Body of pancreas (tissue), 4 donors: ENCODE measurements at regions not wholly inside any gene's neighbourhood (a gene's known extent, or its start where the extent isn't known, plus 50 kb on each side); places are given as distances from the start of the nearest gene placed in this dataset.

Source experiments
- POLR2A ChIP-seq, 3 donors: fragments of 450-650 bp; IDR thresholded peaks; one replicate each; pipeline ENCODE4 v1.6.1; 2016; ENCODE audit warnings: antibody characterized with exemption in 3 of 3, mild to moderate bottlenecking in 2 of 3
- TF ChIP-seq, protein P1 (sequence below), 7 experiments: fragments of 450-650 bp in 4 of 7; fragments of 200-600 bp in 3 of 7; sonication (generic) in 3 of 7; IDR thresholded peaks; one replicate each; pipeline ENCODE4 v1.5.1; 2016 to 2019; ENCODE audit warnings: antibody characterized with exemption in 7 of 7

DNA sequence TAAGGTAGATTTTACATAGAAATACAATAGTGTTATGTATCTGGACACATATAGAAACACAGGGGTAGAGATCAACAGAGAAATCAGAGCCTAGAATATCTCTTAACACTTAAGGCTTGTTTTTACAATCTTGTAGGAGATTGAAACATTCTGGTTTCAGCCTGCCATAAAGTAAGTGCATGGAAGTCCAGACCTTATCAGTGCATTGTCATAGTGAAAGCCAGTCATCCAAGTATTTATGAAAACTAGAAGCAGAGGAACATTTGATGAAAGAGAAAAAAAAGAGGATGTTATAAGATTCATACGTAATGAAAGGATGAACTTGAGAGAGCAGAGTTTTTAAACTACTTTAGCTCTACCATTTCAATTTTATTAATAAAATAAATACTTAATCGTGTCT, 194.3 kb upstream of the TRPC7 start:
- TF ChIP-seq, protein P1, sequence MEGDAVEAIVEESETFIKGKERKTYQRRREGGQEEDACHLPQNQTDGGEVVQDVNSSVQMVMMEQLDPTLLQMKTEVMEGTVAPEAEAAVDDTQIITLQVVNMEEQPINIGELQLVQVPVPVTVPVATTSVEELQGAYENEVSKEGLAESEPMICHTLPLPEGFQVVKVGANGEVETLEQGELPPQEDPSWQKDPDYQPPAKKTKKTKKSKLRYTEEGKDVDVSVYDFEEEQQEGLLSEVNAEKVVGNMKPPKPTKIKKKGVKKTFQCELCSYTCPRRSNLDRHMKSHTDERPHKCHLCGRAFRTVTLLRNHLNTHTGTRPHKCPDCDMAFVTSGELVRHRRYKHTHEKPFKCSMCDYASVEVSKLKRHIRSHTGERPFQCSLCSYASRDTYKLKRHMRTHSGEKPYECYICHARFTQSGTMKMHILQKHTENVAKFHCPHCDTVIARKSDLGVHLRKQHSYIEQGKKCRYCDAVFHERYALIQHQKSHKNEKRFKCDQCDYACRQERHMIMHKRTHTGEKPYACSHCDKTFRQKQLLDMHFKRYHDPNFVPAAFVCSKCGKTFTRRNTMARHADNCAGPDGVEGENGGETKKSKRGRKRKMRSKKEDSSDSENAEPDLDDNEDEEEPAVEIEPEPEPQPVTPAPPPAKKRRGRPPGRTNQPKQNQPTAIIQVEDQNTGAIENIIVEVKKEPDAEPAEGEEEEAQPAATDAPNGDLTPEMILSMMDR (IDR thresholded peaks at IDR 0.05) = no peak
- no peak for TF ChIP-seq POLR2A (IDR thresholded peaks at IDR 0.05)
